HL-60 (cell line): ENCODE measurements at regions not wholly inside any gene's neighbourhood (a gene's known extent, or its start where the extent isn't known, plus 50 kb on each side); places are given as distances from the start of the nearest gene placed in this dataset.
"Not testable (repeated sequence)": the region's sequence is repeated elsewhere in the genome, so short reads cannot be mapped to it uniquely, and the experiment has no call there.

ENCODE experiments used
- DNase-seq, 2 experiments: peaks; one replicate each; pipeline ENCODE4 v3.0.0-alpha.2; 2010 to 2020; ENCODE audit warnings: low read depth in 1 of 2, low spot score in 1 of 2
- H3K27ac ChIP-seq: fragments of 250-450 bp; sonication (Bioruptor Pico); replicated peaks from 2 replicates; pipeline ENCODE4 v1.5.1; 2020; ENCODE audit warnings: mild to moderate bottlenecking, moderate library complexity
- H3K27me3 ChIP-seq: fragments of 250-450 bp; sonication (Bioruptor Pico); 2 replicates; pipeline ENCODE4 v1.5.1; 2021; ENCODE audit warnings: mild to moderate bottlenecking, moderate library complexity; ENCODE audit not compliant: insufficient read depth, poor library complexity, severe bottlenecking
- H3K4me3 ChIP-seq: replicated peaks from 2 replicates; pipeline ENCODE4 v1.5.1; 2011; ENCODE audit warnings: mild to moderate bottlenecking, control low read depth, low read length; ENCODE audit not compliant: insufficient read depth
- CTCF ChIP-seq: IDR thresholded peaks from one replicate; pipeline ENCODE4 v1.5.1; 2011; ENCODE audit warnings: low read length, control low read depth, inconsistent platforms; ENCODE audit not compliant: insufficient read depth
- GABPA ChIP-seq: IDR thresholded peaks from 2 replicates; pipeline ENCODE4 v1.6.1; 2012; ENCODE audit warnings: low read depth
- POLR2AphosphoS5 ChIP-seq: IDR thresholded peaks from 2 replicates; pipeline ENCODE4 v1.6.1; 2012; ENCODE audit warnings: low read depth
- REST ChIP-seq: IDR thresholded peaks from 2 replicates; pipeline ENCODE4 v1.6.1; 2012; ENCODE audit warnings: low read depth; ENCODE audit not compliant: insufficient replicate concordance
- SPI1 ChIP-seq: IDR thresholded peaks from 2 replicates; pipeline ENCODE4 v1.6.1; 2012; ENCODE audit warnings: low read depth, mild to moderate bottlenecking, borderline replicate concordance

GRCh38 chr6:27854421-27854820 is 57.8 kb downstream of the OR2B2 start:
- H3K27ac ChIP-seq: no peak overlapping the region
- no peak for DNase-seq
- H3K4me3 ChIP-seq: no peak overlapping the region
- TF ChIP-seq CTCF (no peak), GABPA (no peak), REST (no peak), SPI1 (no peak), POLR2AphosphoS5 (no peak)
- no peaks in the 10 kb centered on the region for H3K27me3 ChIP-seq

GRCh38 chr6:27851440-27851839 is 60.8 kb downstream of the OR2B2 start:
- H3K27me3 ChIP-seq: no peaks in the 10 kb centered on the region
- H3K4me3 ChIP-seq: no peak overlapping the region
- no peak for DNase-seq
- no peak overlapping the region for H3K27ac ChIP-seq
- TF ChIP-seq GABPA (no peak), SPI1 (no peak), POLR2AphosphoS5 (no peak), REST (no peak), CTCF (no peak)

GRCh38 chr6:27849001-27849400 is 63.2 kb downstream of the OR2B2 start:
- not testable (repeated sequence) for H3K27ac ChIP-seq, DNase-seq, H3K27me3 ChIP-seq, H3K4me3 ChIP-seq

GRCh38 chr6:27847706-27848105 is 64.5 kb downstream of the OR2B2 start:
- no peak overlapping the region for H3K27ac ChIP-seq
- no peak for TF ChIP-seq POLR2AphosphoS5
- TF ChIP-seq SPI1: no peak
- TF ChIP-seq REST: no peak
- TF ChIP-seq GABPA: no peak
- TF ChIP-seq CTCF: no peak
- DNase-seq: no peak
- no peaks in the 10 kb centered on the region for H3K27me3 ChIP-seq
- no peak overlapping the region for H3K4me3 ChIP-seq
